GM12892 (cell line): ENCODE measurements at regions not wholly inside any gene's neighbourhood (a gene's known extent, or its start where the extent isn't known, plus 50 kb on each side); places are given as distances from the start of the nearest gene placed in this dataset.

Experiments used
- POLR2A ChIP-seq: IDR thresholded peaks from 2 replicates; pipeline ENCODE4 v1.6.1; 2011; ENCODE audit warnings: low read depth, low read length, control low read depth
- POLR2AphosphoS5 ChIP-seq: IDR thresholded peaks from 2 replicates; pipeline ENCODE4 v1.6.1; 2011; ENCODE audit warnings: low read depth, low read length, control low read depth
- TAF1 ChIP-seq: IDR thresholded peaks from 2 replicates; pipeline ENCODE4 v1.6.1; 2011; ENCODE audit warnings: low read depth, mild to moderate bottlenecking, control low read depth, low read length, borderline replicate concordance

DNA sequence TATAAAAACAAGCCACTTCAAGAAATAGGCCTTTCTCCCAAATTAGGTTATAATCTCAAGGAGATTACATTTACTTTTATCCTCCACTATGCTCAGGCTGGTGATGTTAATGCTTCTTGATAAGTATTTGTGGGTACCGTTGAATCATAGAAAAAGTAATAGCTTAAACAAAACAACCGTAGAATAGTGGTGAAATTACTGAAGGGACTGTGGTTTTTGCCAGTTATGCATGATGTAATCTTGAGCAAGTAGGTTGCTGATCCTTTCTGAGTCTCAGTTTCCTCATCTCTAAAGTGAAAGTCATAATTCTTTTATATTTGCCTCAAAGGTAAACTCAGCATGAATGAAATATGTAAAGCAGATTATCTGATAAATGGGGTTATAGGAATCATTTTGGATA is 187.3 kb upstream of the JAG1 start:
- no peak for TF ChIP-seq POLR2A
- TF ChIP-seq POLR2AphosphoS5 = no peak
- no peak for TF ChIP-seq TAF1
